Endothelial cell of umbilical vein (primary cell): ENCODE measurements at regions not wholly inside any gene's neighbourhood (a gene's known extent, or its start where the extent isn't known, plus 50 kb on each side); places are given as distances from the start of the nearest gene placed in this dataset.

Experiments used
- BruUV-seq: library from RNA; stranded (reverse); fragments of 400-500 nt; replicated peaks from 2 replicates; lab custom pipeline; 2021; lab: Mats Ljungman, UMichigan
- CTCF ChIA-PET: fragments of 300-600, 350-600 bp; sonication (Branson Sonifier 250); formaldehyde crosslinking; loops from one replicate; lab custom pipeline; 2021; ENCODE audit warnings: antibody characterized with exemption, inconsistent platforms; lab: Charles Lee
- POLR2A ChIA-PET: fragments of 300-600, 350-600 bp; sonication (Branson Sonifier 250); formaldehyde crosslinking; loops from one replicate; lab custom pipeline; 2021; ENCODE audit warnings: antibody characterized with exemption, inconsistent platforms; lab: Charles Lee
- DNase-seq: peaks from one replicate; pipeline ENCODE4 v3.0.0-alpha.2; 2011; ENCODE audit warnings: low read depth, low spot score
- FAIRE-seq: peaks from 2 replicates; lab custom pipeline; 2011; peaks lifted over from hg19 to GRCh38; lab: Jason Lieb, UNC
- H2AFZ ChIP-seq: 2 replicates; pipeline ENCODE4 v1.6.0; 2012; ENCODE audit warnings: low read depth, low read length, control low read depth, inconsistent platforms
- H3K27ac ChIP-seq: 2 replicates; pipeline ENCODE4 v1.5.1; 2011; ENCODE audit warnings: low read depth, mild to moderate bottlenecking, control low read depth, low read length, moderate library complexity; ENCODE audit not compliant: insufficient read depth
- H3K27me3 ChIP-seq, 2 experiments: 2 replicates each; pipeline versions ENCODE4 v1.6.0 to v1.6.1; 2011; ENCODE audit warnings: low read length in 2 of 2, mixed read lengths in 1 of 2; ENCODE audit not compliant: control insufficient read depth in 2 of 2, insufficient read depth in 2 of 2
- H3K36me3 ChIP-seq, 2 experiments: 2 replicates in 1 of 2; 3 replicates in 1 of 2; pipeline ENCODE4 v1.5.1; 2011; ENCODE audit warnings: low read length in 2 of 2, mild to moderate bottlenecking in 1 of 2, moderate library complexity in 1 of 2; ENCODE audit not compliant: control insufficient read depth in 2 of 2, insufficient read depth in 2 of 2; ENCODE audit errors: extremely low read depth in 1 of 2
- H3K4me1 ChIP-seq: 3 replicates; pipeline ENCODE4 v1.5.1; 2011; ENCODE audit warnings: mild to moderate bottlenecking, low read length; ENCODE audit not compliant: control insufficient read depth, insufficient read depth; ENCODE audit errors: extremely low read depth
- H3K4me2 ChIP-seq: 2 replicates; pipeline ENCODE4 v1.6.1; 2011; ENCODE audit warnings: low read length, control low read depth, mixed read lengths; ENCODE audit not compliant: insufficient read depth
- H3K4me3 ChIP-seq, 3 experiments: fragments of 200-600 bp in 1 of 3; sonication (generic), shearing (Covaris generic) in 1 of 3; replicated peaks in 1 of 3; 2 replicates each; pipeline ENCODE4 v1.5.1; 2011 to 2016; ENCODE audit warnings: control low read depth in 3 of 3, low read length in 3 of 3, mild to moderate bottlenecking in 2 of 3, inconsistent platforms in 1 of 3, low read depth in 1 of 3, moderate library complexity in 1 of 3; ENCODE audit not compliant: insufficient read depth in 1 of 3
- H3K79me2 ChIP-seq: 2 replicates; pipeline ENCODE4 v1.6.0; 2012; ENCODE audit warnings: low read length, inconsistent platforms; ENCODE audit not compliant: control insufficient read depth, insufficient read depth
- H3K9ac ChIP-seq: replicated peaks from 2 replicates; pipeline ENCODE3; 2011; ENCODE audit warnings: low read length, control low read depth; ENCODE audit not compliant: insufficient read depth; ENCODE audit errors: extremely low read depth
- H3K9me1 ChIP-seq: replicated peaks from 3 replicates; pipeline ENCODE4 v1.6.0; 2011; ENCODE audit warnings: mild to moderate bottlenecking, low read length; ENCODE audit not compliant: control insufficient read depth, insufficient read depth; ENCODE audit errors: extremely low read depth
- H3K9me3 ChIP-seq: replicated peaks from 2 replicates; pipeline ENCODE4 v1.5.1; 2012; ENCODE audit warnings: low read length, inconsistent platforms; ENCODE audit not compliant: control insufficient read depth, insufficient read depth
- H4K20me1 ChIP-seq: replicated peaks from 2 replicates; pipeline ENCODE3; 2011; ENCODE audit warnings: mild to moderate bottlenecking, low read length; ENCODE audit not compliant: control insufficient read depth, insufficient read depth; ENCODE audit errors: extremely low read depth
- EZH2 ChIP-seq: IDR thresholded peaks from 2 replicates; pipeline ENCODE4 v1.6.1; 2012; ENCODE audit warnings: borderline replicate concordance, low read depth, mild to moderate bottlenecking, moderate library complexity, low read length, inconsistent platforms; ENCODE audit not compliant: severe bottlenecking
- FOS ChIP-seq: IDR thresholded peaks from 2 replicates; pipeline ENCODE4 v1.6.1; 2011; ENCODE audit warnings: mild to moderate bottlenecking, low read length, moderate library complexity, borderline replicate concordance; ENCODE audit not compliant: insufficient read depth
- GATA2 ChIP-seq: IDR thresholded peaks from 2 replicates; pipeline ENCODE4 v1.7.0; 2011; ENCODE audit warnings: low read depth, mild to moderate bottlenecking, moderate library complexity, mixed read lengths, low read length; ENCODE audit not compliant: insufficient read length, insufficient read depth
- JUN ChIP-seq: IDR thresholded peaks from 2 replicates; pipeline ENCODE4 v1.6.1; 2011; ENCODE audit warnings: borderline replicate concordance, low read depth; ENCODE audit not compliant: insufficient read length, insufficient read depth
- MYC ChIP-seq: IDR thresholded peaks from one replicate; pipeline ENCODE4 v1.6.1; 2011; ENCODE audit warnings: mild to moderate bottlenecking, low read depth, low read length
- POLR2A ChIP-seq: IDR thresholded peaks from 2 replicates; pipeline ENCODE4 v1.6.1; 2012; ENCODE audit warnings: low read depth, mild to moderate bottlenecking, control low read depth, low read length
- POLR2AphosphoS5 ChIP-seq: IDR thresholded peaks from 2 replicates; pipeline ENCODE4 v1.6.1; 2012; ENCODE audit warnings: low read depth, mild to moderate bottlenecking, control low read depth, low read length, moderate library complexity; ENCODE audit not compliant: insufficient read depth
- dilution Hi-C: fragments of 300-500 bp; cut with MboI; formaldehyde crosslinking; loops from one replicate; pipeline ENCODE4 v1.15.0; 2019; ENCODE audit warnings: low sequenced_read_pairs; ENCODE audit not compliant: extremely low pct_ligation_motif_present
- intact Hi-C: fragments of 100-400 bp; cut with micrococcal nuclease; formaldehyde crosslinking; loops from one replicate; pipeline ENCODE4 v1.10.0; 2022
- TF ChIP-seq, protein P1 (sequence below), 2 donors: IDR thresholded peaks; 1 replicate in 1 of 2; 2 replicates in 1 of 2; pipeline ENCODE4 v1.5.1; 2011; ENCODE audit warnings: low read length in 2 of 2, mild to moderate bottlenecking in 2 of 2, moderate library complexity in 2 of 2, control low read depth in 1 of 2, inconsistent platforms in 1 of 2, low read depth in 1 of 2; ENCODE audit not compliant: insufficient read depth in 1 of 2; ENCODE audit errors: extremely low read depth in 1 of 2
- TF ChIP-seq, protein P2 (sequence below): IDR thresholded peaks from 2 replicates; pipeline ENCODE4 v1.6.1; 2011; ENCODE audit not compliant: insufficient read depth, insufficient read length

DNA sequence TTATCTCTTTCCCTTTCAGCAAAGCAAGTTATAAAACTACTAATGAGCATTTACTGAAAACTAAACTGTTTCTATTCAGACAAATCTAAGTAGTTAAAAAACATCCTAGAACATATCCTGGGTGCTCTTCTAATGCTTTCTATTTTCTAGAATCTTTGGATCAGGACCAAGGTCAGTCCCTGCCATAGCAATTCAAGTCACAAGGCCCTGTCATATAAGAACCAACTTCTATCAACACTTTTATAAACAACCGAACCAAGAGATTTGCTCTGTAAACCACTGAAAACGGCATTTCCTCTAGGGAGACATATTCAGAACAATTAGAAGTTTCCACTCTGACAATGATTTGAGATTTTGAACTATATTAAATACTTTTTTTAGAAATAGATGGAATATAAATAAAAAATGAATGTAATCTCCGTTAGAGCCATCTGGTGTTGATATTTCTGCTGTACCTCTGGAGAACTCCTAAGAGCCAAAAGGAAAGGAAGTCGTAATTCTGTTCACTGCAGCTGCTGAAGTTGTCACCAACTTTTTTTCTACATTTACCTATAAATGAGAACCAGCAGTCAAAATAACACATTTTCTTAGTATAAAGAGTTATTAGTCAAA is 51.4 kb upstream of the LGSN start:
- Histone ChIP-seq H3K9me1 (no peaks in the 10 kb centered on the region), H3K27ac (no peak overlapping the region), H3K9me3 (no peaks in the 10 kb centered on the region), H3K4me2 (no peak overlapping the region), H2AFZ (no peak overlapping the region), H3K79me2 (no peaks in the 10 kb centered on the region), H3K9ac (no peak overlapping the region), H3K4me3 (no peak overlapping the region), H4K20me1 (no peaks in the 10 kb centered on the region), H3K27me3 (no peaks in the 10 kb centered on the region), H3K36me3 (no peaks in the 10 kb centered on the region), H3K4me1 (no peaks in the 10 kb centered on the region)
- dilution Hi-C loops (no loop called here), intact Hi-C loops (no loop called here)
- DNase-seq (no peak), FAIRE-seq (no peak)
- ChIA-PET POLR2A (no interaction called here), CTCF (no interaction called here)
- BruUV-seq = no TSS peak
- no peak for TF ChIP-seq MYC
- no peak for TF ChIP-seq POLR2AphosphoS5
- TF ChIP-seq GATA2 = no peak
- no peak for TF ChIP-seq JUN
- TF ChIP-seq, protein P1, sequence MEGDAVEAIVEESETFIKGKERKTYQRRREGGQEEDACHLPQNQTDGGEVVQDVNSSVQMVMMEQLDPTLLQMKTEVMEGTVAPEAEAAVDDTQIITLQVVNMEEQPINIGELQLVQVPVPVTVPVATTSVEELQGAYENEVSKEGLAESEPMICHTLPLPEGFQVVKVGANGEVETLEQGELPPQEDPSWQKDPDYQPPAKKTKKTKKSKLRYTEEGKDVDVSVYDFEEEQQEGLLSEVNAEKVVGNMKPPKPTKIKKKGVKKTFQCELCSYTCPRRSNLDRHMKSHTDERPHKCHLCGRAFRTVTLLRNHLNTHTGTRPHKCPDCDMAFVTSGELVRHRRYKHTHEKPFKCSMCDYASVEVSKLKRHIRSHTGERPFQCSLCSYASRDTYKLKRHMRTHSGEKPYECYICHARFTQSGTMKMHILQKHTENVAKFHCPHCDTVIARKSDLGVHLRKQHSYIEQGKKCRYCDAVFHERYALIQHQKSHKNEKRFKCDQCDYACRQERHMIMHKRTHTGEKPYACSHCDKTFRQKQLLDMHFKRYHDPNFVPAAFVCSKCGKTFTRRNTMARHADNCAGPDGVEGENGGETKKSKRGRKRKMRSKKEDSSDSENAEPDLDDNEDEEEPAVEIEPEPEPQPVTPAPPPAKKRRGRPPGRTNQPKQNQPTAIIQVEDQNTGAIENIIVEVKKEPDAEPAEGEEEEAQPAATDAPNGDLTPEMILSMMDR (IDR thresholded peaks at IDR 0.05; ENCODE audit: extremely low read depth in 1 of 2, insufficient read depth in 1 of 2, low read depth in 1 of 2, low read length in 2 of 2) = no peak
- TF ChIP-seq, protein P2, sequence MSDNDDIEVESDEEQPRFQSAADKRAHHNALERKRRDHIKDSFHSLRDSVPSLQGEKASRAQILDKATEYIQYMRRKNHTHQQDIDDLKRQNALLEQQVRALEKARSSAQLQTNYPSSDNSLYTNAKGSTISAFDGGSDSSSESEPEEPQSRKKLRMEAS = no peak
- TF ChIP-seq POLR2A = no peak
- TF ChIP-seq FOS = no peak
- no peak for TF ChIP-seq EZH2
